Spleen (tissue), 11 donors: ENCODE measurements at regions not wholly inside any gene's neighbourhood (a gene's known extent, or its start where the extent isn't known, plus 50 kb on each side); places are given as distances from the start of the nearest gene placed in this dataset.

Source experiments
- DNase-seq: peaks from one replicate; pipeline ENCODE4 v3.0.0-alpha.2; 2020
- H3K27ac ChIP-seq, 8 donors: fragments of 200-600 bp; sonication (generic) in 7 of 8; 1 replicate in 4 of 8; 2 replicates in 4 of 8; pipeline versions ENCODE4 v1.5.0 to v1.8.0; 2016 to 2021; ENCODE audit warnings: inconsistent platforms in 4 of 8, mild to moderate bottlenecking in 4 of 8, moderate library complexity in 1 of 8
- H3K27me3 ChIP-seq, 7 donors: fragments of 200-600 bp; sonication (generic) in 6 of 7; replicated peaks in 1 of 7; 1 replicate in 4 of 7; 2 replicates in 3 of 7; pipeline versions ENCODE4 v1.5.0 to v1.8.0; 2016 to 2021; ENCODE audit warnings: inconsistent platforms in 3 of 7, mild to moderate bottlenecking in 1 of 7
- H3K36me3 ChIP-seq, 6 donors: fragments of 200-600 bp; sonication (generic) in 5 of 6; 1 replicate in 4 of 6; 2 replicates in 2 of 6; pipeline versions ENCODE4 v1.5.0 to v1.8.0; 2016 to 2021; ENCODE audit warnings: inconsistent platforms in 2 of 6
- H3K4me1 ChIP-seq, 6 donors: fragments of 200-600 bp; sonication (generic) in 5 of 6; 1 replicate in 3 of 6; 2 replicates in 3 of 6; pipeline versions ENCODE4 v1.5.0 to v1.8.0; 2016 to 2021; ENCODE audit warnings: inconsistent platforms in 3 of 6
- H3K4me3 ChIP-seq, 8 donors: fragments of 200-600 bp; sonication (generic) in 7 of 8; 1 replicate in 4 of 8; 2 replicates in 4 of 8; pipeline versions ENCODE4 v1.5.0 to v1.8.0; 2016 to 2021; ENCODE audit warnings: inconsistent platforms in 4 of 8, mild to moderate bottlenecking in 4 of 8, moderate library complexity in 2 of 8
- H3K9me3 ChIP-seq, 8 donors: fragments of 200-600 bp; sonication (generic) in 7 of 8; 1 replicate in 4 of 8; 2 replicates in 4 of 8; pipeline versions ENCODE4 v1.5.0 to v1.8.0; 2016 to 2021; ENCODE audit warnings: inconsistent platforms in 4 of 8
- POLR2A ChIP-seq, 3 donors: fragments of 450-650 bp; IDR thresholded peaks; one replicate each; pipeline ENCODE4 v1.5.1; 2017; ENCODE audit warnings: antibody characterized with exemption in 3 of 3, mild to moderate bottlenecking in 1 of 3
- POLR2AphosphoS5 ChIP-seq, 3 donors: sonication (generic); formaldehyde crosslinking; IDR thresholded peaks; one replicate each; pipeline ENCODE4 v1.5.1; 2017; ENCODE audit warnings: antibody characterized with exemption in 3 of 3
- WGBS, 5 donors: extraction: QIAGEN DNeasy Blood & Tissue Kit in 3 of 5; methylation state at CpG; one replicate each; pipeline versions ENCODE4 v1.1.5 to v1.1.7; 2013 to 2018; 5-methylcytosine and 5-hydroxymethylcytosine counted together
- intact Hi-C: fragments of 100-400 bp; cut with DNase I; formaldehyde crosslinking; loops from one replicate; pipeline ENCODE4 v1.15.0; 2023; ENCODE audit warnings: low total_unique reads
- TF ChIP-seq, protein P1 (sequence below), 11 experiments: fragments of 200-600 bp in 7 of 11; fragments of 450-650 bp in 4 of 11; sonication (generic) in 4 of 11; IDR thresholded peaks in 8 of 11; conservative IDR thresholded peaks in 3 of 11; 1 replicate in 7 of 11; 2 replicates in 4 of 11; pipeline versions ENCODE4 v1.4.0 to v1.8.0; 2016 to 2021; ENCODE audit warnings: antibody characterized with exemption in 11 of 11, inconsistent platforms in 4 of 11, mild to moderate bottlenecking in 1 of 11
- donor health status: healthy with polysubstance abuse.
- donor health status: DM: no; HTN: no; CAD: no; lungs with moderate emphysema.
- donor health status: DM: no; HTN: no; CAD: no.
- donor health status: Bipolar disorder and iron deficiency.
- donor health status: healthy.
- donor health status: DM: no; HTN: no; CAD: no.
- donor health status: DM: yes; HTN: yes; CAD: no.

DNA sequence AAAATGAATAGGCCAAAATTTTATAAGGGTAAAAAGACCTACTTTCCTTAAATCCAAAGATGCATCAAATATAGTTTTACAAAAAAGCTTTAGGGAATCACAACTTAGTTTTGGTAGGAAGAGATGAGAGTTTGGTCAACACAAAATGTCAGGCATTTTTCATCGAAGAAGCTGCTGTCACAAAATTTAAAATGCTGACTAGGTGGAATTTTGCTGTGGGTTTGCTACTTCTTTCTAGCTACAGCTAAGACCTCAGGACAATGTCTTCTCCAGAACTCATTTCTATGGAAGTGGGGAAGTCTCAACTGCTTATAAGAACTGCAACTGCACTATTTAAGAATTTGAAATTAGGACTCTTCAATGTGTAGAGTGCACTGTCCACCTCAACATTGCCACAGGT is 351.1 kb downstream of the HAO1 start:
- no peaks in the 10 kb centered on the region for H3K4me1 ChIP-seq
- WGBS, 5 donors, result 38 to 97% (median 88%) methylated on average over 1 of the region's 1 CpG
- H3K9me3 ChIP-seq, result peaks cover 0 to 15% (median 7%) of the 10 kb centered on the region in 8 donors
- TF ChIP-seq, protein P1, sequence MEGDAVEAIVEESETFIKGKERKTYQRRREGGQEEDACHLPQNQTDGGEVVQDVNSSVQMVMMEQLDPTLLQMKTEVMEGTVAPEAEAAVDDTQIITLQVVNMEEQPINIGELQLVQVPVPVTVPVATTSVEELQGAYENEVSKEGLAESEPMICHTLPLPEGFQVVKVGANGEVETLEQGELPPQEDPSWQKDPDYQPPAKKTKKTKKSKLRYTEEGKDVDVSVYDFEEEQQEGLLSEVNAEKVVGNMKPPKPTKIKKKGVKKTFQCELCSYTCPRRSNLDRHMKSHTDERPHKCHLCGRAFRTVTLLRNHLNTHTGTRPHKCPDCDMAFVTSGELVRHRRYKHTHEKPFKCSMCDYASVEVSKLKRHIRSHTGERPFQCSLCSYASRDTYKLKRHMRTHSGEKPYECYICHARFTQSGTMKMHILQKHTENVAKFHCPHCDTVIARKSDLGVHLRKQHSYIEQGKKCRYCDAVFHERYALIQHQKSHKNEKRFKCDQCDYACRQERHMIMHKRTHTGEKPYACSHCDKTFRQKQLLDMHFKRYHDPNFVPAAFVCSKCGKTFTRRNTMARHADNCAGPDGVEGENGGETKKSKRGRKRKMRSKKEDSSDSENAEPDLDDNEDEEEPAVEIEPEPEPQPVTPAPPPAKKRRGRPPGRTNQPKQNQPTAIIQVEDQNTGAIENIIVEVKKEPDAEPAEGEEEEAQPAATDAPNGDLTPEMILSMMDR (IDR thresholded peaks at IDR 0.05 in 8 of 11, conservative IDR thresholded peaks at IDR 0.05 in 3 of 11), result no peak
- TF ChIP-seq POLR2AphosphoS5 (IDR thresholded peaks at IDR 0.05) (no peak), POLR2A (IDR thresholded peaks at IDR 0.05) (no peak)
- no peak overlapping the region for H3K4me3 ChIP-seq
- DNase-seq, result no peak
- H3K27me3 ChIP-seq, result no peaks in the 10 kb centered on the region
- H3K27ac ChIP-seq, result no peak overlapping the region
- intact Hi-C loops, result no loop called here
- H3K36me3 ChIP-seq, result no peaks in the 10 kb centered on the region

DNA sequence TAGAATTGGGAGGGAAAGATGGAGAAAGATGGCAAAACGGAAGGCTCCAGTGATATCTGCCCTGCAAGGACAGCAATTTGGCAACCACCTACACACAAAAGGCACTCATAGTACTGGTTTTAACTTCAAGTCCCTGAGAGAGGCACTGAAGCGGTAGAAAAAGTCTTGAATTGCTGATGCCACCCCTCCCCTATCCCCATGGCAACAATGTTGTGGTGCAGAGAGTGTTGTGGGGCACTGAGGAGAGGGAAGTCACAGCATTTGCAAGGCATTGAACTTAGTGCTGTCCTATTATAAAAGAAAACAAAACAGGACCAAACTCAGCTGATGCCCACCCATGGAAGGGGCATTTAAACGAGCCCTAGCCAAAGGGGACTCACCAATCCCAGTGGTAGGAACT is 343.7 kb downstream of the HAO1 start:
- Histone ChIP-seq H3K36me3 (no peaks in the 10 kb centered on the region), H3K4me3 (no peak overlapping the region), H3K27me3 (no peaks in the 10 kb centered on the region), H3K4me1 (no peaks in the 10 kb centered on the region), H3K9me3 (peaks cover 0 to 16% (median 12%) of the 10 kb centered on the region in 8 donors), H3K27ac (no peak overlapping the region)
- TF ChIP-seq POLR2AphosphoS5 (IDR thresholded peaks at IDR 0.05) (no peak), POLR2A (IDR thresholded peaks at IDR 0.05) (no peak)
- TF ChIP-seq, protein P1 (IDR thresholded peaks at IDR 0.05 in 8 of 11, conservative IDR thresholded peaks at IDR 0.05 in 3 of 11), result no peak
- intact Hi-C loops, result no loop called here
- WGBS, 5 donors, result 64 to 85% (median 75%) methylated on average over 3 of the region's 3 CpGs
- no peak for DNase-seq

DNA sequence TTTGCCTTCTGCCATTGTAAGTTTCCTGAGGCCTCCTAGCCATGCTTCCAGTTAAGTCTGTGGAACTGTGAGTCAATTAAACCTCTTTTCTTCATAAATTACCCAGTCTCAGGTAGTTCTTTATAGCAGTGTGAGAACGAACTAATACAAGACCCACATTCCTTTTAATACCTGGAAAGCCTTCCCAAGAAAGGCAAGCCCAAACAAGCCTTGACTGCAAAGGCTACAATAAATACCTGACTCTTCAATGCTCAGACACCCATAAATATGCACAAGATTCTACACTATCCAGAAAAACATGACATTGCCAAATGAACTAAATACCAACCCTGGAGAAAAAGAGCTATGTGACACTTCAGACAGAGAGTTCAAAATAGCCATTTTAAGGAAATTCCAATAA is 338.8 kb downstream of the HAO1 start:
- TF ChIP-seq POLR2A (IDR thresholded peaks at IDR 0.05) (no peak), POLR2AphosphoS5 (IDR thresholded peaks at IDR 0.05) (no peak)
- TF ChIP-seq, protein P1 (IDR thresholded peaks at IDR 0.05 in 8 of 11, conservative IDR thresholded peaks at IDR 0.05 in 3 of 11), result no peak
- Histone ChIP-seq H3K9me3 (peaks cover 0 to 26% (median 7%) of the 10 kb centered on the region in 8 donors), H3K4me1 (no peaks in the 10 kb centered on the region), H3K4me3 (no peak overlapping the region), H3K36me3 (no peaks in the 10 kb centered on the region), H3K27ac (no peak overlapping the region), H3K27me3 (no peaks in the 10 kb centered on the region)
- WGBS, 5 donors, result 72 to 86% (median 84%) methylated on average over 1 of the region's 1 CpG
- DNase-seq, result no peak
- intact Hi-C loops, result no loop called here

DNA sequence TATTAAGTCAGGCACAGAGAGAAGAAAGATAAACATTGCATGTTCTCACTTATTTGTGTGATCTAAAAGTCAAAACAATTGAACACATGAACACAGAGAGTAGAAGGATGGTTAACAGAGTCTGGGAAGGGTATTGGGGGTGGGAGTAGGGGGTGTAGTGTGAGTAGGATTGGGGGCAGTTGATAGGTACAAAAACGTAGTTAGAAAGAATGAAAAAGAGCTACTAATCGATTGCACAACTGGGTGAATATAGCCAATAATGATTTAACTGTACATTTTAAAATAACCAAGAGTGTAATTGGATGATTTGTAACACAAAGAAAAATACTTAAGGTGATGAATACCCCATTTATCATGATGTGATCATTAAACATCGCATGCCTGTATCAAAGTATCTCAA is 333.3 kb downstream of the HAO1 start:
- Histone ChIP-seq H3K9me3 (peaks cover 0 to 22% (median 4%) of the 10 kb centered on the region in 8 donors), H3K27ac (no peak overlapping the region), H3K4me3 (no peak overlapping the region), H3K36me3 (no peaks in the 10 kb centered on the region), H3K4me1 (no peaks in the 10 kb centered on the region), H3K27me3 (no peaks in the 10 kb centered on the region)
- 84 to 95% (median 86%) methylated on average over 3 of the region's 3 CpGs for WGBS, 5 donors
- no peak for DNase-seq
- TF ChIP-seq, protein P1 (IDR thresholded peaks at IDR 0.05 in 8 of 11, conservative IDR thresholded peaks at IDR 0.05 in 3 of 11), result no peak
- TF ChIP-seq POLR2A (IDR thresholded peaks at IDR 0.05), result no peak
- no peak for TF ChIP-seq POLR2AphosphoS5 (IDR thresholded peaks at IDR 0.05)
- intact Hi-C loops, result no loop called here
